HG03469 (cell line): ENCODE measurements at regions not wholly inside any gene's neighbourhood (a gene's known extent, or its start where the extent isn't known, plus 50 kb on each side); places are given as distances from the start of the nearest gene placed in this dataset.

Source experiments
- ATAC-seq: cut with Tn5 transposase; IDR thresholded peaks from one replicate; pipeline ENCODE4 v1.9.1; 2021; ENCODE audit warnings: mild to moderate bottlenecking, moderate library complexity, moderate number of reproducible peaks; ENCODE audit not compliant: unreplicated experiment

GRCh38 chr4:125433453-125433852 lies 118.7 kb downstream of the FAT4 start:
- ATAC-seq: no peak

- no peak for ATAC-seq
These were observed 119.4 kb downstream of the FAT4 start for GRCh38 chr4:125434136-125434535.

- no peak for ATAC-seq
These were observed 126.1 kb downstream of the FAT4 start for GRCh38 chr4:125440814-125441213.

DNA sequence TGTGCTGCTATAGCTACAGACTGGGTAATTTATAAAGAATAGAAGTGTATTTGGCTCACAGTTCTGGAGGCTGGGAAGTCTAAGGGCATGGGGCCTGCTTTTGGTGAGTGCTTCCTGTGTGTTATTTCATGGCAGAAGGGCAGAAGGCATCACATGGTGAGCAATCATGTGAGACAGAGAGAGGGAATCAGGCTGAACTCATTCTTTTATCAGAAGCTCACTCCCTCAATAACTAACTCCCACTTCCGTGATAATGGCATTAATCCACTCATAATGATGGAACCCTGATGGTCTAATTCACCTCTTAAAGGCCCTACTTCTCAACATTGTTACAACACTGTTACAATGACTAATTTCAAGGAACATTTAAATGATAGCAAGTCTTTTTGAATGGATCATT lies 129.4 kb downstream of the FAT4 start:
- ATAC-seq: no peak

GRCh38 chr4:125445525-125445924 lies 130.8 kb downstream of the FAT4 start:
- no peak for ATAC-seq

- no peak for ATAC-seq
These were observed 133.0 kb downstream of the FAT4 start for GRCh38 chr4:125447551-125448290.

DNA sequence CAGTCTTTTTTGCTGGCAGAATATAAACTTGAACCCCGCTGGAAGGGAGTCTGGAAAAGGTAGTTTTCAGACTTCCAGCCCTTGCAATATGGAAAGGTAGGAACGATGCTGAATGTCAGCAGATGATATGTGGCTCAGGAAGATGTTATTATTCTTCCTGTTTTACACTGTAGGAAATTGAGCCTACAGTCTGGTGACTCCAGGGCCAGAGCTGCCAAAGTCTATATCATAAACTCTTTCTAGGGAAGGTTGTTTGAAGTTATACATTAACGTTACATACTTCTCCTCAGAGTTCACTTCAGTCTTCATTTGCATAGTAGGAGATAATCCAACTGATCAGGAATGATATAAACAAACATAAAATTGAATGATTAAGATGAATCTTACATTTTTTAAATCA lies 141.3 kb downstream of the FAT4 start:
- ATAC-seq: no peak

GRCh38 chr4:125459531-125459930 lies 144.8 kb downstream of the FAT4 start:
- ATAC-seq: no peak

GRCh38 chr4:125461676-125462363 lies 147.1 kb downstream of the FAT4 start:
- ATAC-seq: no peak

DNA sequence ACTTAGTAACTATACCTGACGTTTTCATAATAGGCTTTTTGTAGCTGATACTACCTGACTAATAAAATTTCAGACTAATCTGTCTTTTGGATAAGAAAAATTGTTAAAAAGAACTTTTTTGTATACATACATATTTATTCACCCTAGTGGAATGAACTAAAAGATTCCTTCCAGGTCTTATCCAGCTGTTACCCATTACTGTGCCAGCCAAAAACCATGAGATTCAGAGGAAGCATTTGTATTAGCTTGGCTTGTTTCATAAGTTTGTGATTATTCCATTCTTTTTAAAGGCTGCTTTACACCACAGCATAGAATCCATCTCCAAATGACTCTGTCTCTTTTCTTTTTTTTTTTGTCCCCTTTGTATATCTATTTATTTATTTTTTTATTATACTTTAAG lies 149.4 kb downstream of the FAT4 start:
- ATAC-seq: no peak

- no peak for ATAC-seq
These were observed 166.7 kb downstream of the FAT4 start for GRCh38 chr4:125481334-125482045.

DNA sequence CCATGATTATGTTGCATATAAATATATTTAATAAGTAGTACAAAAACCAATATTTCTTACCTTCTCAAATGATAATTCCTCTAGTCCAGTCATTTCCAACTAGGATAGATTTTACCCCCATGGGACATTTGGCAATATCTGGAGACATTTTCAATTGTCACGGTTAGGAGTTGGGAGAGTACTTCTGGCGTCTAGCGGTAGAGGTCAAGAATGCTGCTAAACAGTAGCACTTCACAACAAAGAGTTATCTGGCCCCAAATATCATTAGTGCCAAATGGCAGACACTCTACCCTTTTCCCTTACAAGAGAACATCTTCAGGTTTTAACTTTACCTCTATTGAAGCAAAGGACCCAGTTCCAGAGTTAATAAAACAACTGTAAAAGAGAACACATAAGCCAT lies 168.1 kb downstream of the FAT4 start:
- no peak for ATAC-seq

DNA sequence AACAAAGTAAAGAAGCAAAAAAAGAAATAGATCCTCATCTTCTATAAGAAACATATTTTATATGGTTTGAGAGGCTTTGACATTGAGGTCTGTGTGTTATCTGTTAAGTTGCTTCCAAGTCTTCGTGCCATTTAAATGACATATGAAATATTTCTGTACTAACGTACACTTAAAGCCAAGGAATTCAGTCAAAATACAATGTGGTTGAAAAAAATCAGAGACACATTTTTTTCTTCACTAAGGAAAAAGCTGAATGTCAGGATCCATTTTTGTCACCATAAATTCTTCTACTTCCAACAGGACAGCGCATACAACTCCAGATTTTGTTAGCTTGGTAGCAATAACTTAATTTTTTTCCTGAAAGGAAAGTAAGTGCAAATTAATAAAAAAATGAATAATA lies 168.5 kb downstream of the FAT4 start:
- no peak for ATAC-seq

DNA sequence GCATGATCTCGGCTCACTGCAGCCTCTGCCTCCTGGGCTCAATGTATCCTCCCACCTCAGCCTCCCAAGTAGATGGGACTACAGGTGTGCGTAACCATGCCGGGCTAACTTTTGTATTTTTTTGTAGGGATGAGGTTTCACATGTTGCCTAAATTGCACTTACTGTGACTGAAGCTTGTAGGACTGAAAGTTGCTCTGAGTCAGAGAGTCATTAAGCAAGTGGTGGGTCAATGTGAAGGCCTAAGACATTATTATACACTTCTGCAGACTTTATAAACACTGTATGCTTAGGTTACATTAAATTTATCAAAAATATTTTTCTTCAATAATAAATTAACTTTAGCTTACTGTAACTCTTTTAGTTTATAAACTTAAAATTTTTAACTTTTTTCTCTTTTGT lies 170.2 kb downstream of the FAT4 start:
- no peak for ATAC-seq

- no peak for ATAC-seq
These were observed 171.6 kb downstream of the FAT4 start for GRCh38 chr4:125486351-125486750.

DNA sequence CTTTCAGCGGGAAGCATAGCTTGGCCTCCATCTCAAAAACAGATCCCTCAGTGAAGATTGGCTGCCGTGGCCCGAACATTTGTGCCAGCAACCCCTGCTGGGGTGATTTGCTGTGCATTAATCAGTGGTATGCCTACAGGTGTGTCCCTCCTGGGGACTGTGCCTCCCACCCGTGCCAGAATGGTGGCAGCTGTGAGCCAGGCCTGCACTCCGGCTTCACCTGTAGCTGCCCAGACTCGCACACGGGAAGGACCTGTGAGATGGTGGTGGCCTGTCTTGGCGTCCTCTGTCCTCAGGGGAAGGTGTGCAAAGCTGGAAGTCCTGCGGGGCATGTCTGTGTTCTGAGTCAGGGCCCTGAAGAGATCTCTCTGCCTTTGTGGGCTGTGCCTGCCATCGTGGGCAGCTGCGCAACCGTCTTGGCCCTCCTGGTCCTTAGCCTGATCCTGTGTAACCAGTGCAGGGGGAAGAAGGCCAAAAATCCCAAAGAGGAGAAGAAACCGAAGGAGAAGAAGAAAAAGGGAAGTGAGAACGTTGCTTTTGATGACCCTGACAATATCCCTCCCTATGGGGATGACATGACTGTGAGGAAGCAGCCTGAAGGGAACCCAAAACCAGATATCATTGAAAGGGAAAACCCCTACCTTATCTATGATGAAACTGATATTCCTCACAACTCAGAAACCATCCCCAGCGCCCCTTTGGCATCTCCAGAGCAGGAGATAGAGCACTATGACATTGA lies 175.4 kb downstream of the FAT4 start:
- no peak for ATAC-seq

DNA sequence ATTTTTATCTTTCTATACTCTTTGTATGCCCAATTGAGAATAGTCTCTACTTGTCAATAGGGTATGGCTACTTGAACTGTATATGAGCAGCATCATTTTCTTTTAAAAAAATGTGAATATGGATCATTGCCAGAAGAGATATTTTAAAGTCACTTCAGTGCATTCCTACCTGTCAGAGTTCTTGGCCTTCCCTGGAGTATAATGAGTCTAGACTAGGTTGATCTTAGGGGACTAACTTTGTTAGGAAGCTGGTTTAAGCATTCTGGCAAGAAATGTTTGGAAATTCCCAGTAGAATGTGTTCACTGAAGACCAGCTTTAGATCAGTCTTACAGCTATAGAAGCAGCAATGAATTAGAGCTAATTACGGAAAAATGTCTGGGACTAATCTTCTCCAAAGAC lies 178.2 kb downstream of the FAT4 start:
- no peak for ATAC-seq

DNA sequence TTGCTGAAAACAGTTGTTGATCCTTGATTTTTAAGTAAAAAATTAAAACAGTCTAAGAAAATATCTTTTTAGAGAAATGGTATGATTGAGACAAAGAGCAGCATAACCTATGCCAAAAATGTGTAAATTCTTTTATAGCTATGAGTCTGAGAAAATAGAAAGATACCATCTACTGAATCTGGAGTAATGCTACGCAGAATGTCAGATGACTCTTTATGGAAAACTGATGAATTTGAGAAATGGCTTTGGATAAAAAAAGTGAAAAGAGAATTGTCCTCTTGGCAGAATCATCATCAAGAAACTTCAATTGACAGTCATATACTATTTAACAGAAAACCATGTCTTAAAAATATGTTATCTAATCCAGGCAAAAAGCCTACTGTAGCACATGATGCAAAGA lies 183.1 kb downstream of the FAT4 start:
- ATAC-seq: no peak

DNA sequence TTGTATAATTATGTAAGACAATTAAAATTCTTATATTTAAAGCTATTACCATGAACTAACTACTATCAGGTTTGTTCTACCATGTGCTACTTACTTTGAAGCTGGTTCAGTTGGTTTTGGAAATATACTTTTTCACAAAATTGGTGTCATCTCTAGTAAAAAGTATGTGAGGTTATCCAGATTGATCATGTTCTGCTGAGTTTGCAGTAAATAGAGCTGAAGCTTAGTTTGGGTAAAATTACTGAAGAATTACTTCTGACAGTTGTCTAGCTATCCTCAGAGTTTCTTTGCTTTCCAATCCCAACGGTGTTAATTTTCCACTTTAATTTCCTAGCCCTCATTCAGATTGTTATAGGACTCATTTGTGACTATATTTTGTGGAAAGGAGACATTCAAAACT lies 184.2 kb downstream of the FAT4 start:
- no peak for ATAC-seq

- no peak for ATAC-seq
These were observed 186.3 kb downstream of the FAT4 start for GRCh38 chr4:125501090-125501489.

- ATAC-seq: no peak
These were observed 186.8 kb downstream of the FAT4 start for GRCh38 chr4:125501568-125501967.
